HepG2 (cell line): ENCODE measurements at regions not wholly inside any gene's neighbourhood (a gene's known extent, or its start where the extent isn't known, plus 50 kb on each side); places are given as distances from the start of the nearest gene placed in this dataset.

Source experiments
- ATAC-seq: fragments of 200-7000 bp; cut with Tn5 transposase; 3 replicates; pipeline ENCODE4 v1.9.1; 2020; ENCODE audit warnings: mild to moderate bottlenecking, moderate library complexity
- BruUV-seq: library from RNA; stranded (reverse); fragments of 400-500 nt; replicated peaks from 2 replicates; lab custom pipeline; 2021; lab: Mats Ljungman, UMichigan
- CTCF ChIA-PET: fragments of 300-600 bp; formaldehyde crosslinking; extraction: SDS; loops from one replicate; lab custom pipeline; 2021; ENCODE audit warnings: low total read pairs, inconsistent platforms, low intra/inter-chr PET ratio; lab: Yijun Ruan, JAX
- POLR2A ChIA-PET: fragments of 350-600 bp; sonication (Branson Sonifier 250); formaldehyde crosslinking; loops from one replicate; lab custom pipeline; 2020; ENCODE audit warnings: antibody characterized with exemption, inconsistent platforms; lab: Yijun Ruan, JAX
- DNase-seq: peaks from one replicate; pipeline ENCODE4 v3.0.0-alpha.2; 2015; ENCODE audit warnings: low spot score
- FAIRE-seq: peaks from 3 replicates; lab custom pipeline; 2011; peaks lifted over from hg19 to GRCh38; lab: Jason Lieb, UNC
- H2AFZ ChIP-seq: one replicate; pipeline ENCODE4 v1.6.1; 2011; ENCODE audit warnings: low read length, inconsistent platforms
- H3K27ac ChIP-seq: fragments of 300-600 bp; 3 replicates; pipeline ENCODE4 v1.8.0; 2011; ENCODE audit warnings: mixed run types, mild to moderate bottlenecking, mixed read lengths, low read length, inconsistent platforms; ENCODE audit not compliant: insufficient read depth; ENCODE audit errors: extremely low read length
- H3K27me3 ChIP-seq, 2 experiments: fragments of 200-600 bp in 1 of 2; 2 replicates in 1 of 2; 3 replicates in 1 of 2; pipeline versions ENCODE4 v1.6.0 to v1.8.0; 2011; ENCODE audit warnings: low read length in 2 of 2, mild to moderate bottlenecking in 2 of 2, moderate library complexity in 2 of 2, inconsistent platforms in 1 of 2; ENCODE audit not compliant: insufficient read depth in 2 of 2, control insufficient read depth in 1 of 2
- H3K36me3 ChIP-seq, 2 experiments: fragments of 200-600 bp in 1 of 2; replicated peaks in 1 of 2; 2 replicates in 1 of 2; 3 replicates in 1 of 2; pipeline versions ENCODE4 v1.5.1 to v1.8.0; 2011; ENCODE audit warnings: low read length in 2 of 2, inconsistent platforms in 1 of 2; ENCODE audit not compliant: insufficient read depth in 2 of 2, control insufficient read depth in 1 of 2
- H3K4me1 ChIP-seq: 2 replicates; pipeline ENCODE4 v1.5.1; 2012; ENCODE audit warnings: low read length, inconsistent platforms; ENCODE audit not compliant: insufficient read depth
- H3K4me2 ChIP-seq: 2 replicates; pipeline ENCODE4 v1.6.0; 2011; ENCODE audit warnings: low read depth, low read length, inconsistent platforms
- H3K4me3 ChIP-seq, 3 experiments: fragments of 200-600 bp in 1 of 3; sonication (generic), shearing (Covaris generic) in 1 of 3; replicated peaks in 1 of 3; 2 replicates each; pipeline ENCODE4 v1.5.1; 2011 to 2016; ENCODE audit warnings: low read length in 3 of 3, inconsistent platforms in 2 of 3, low read depth in 2 of 3, mild to moderate bottlenecking in 2 of 3, control low read depth in 1 of 3, mixed read lengths in 1 of 3; ENCODE audit not compliant: insufficient read depth in 1 of 3
- H3K79me2 ChIP-seq: one replicate; pipeline ENCODE4 v1.6.1; 2011; ENCODE audit warnings: low read length, inconsistent platforms; ENCODE audit not compliant: insufficient read depth
- H3K9ac ChIP-seq: 2 replicates; pipeline ENCODE4 v1.6.0; 2011; ENCODE audit warnings: mild to moderate bottlenecking, low read depth, low read length, inconsistent platforms; ENCODE audit not compliant: insufficient read depth
- H3K9me3 ChIP-seq: 2 replicates; pipeline ENCODE4 v1.5.1; 2012; ENCODE audit warnings: mild to moderate bottlenecking, low read length
- H4K20me1 ChIP-seq: 2 replicates; pipeline ENCODE4 v1.6.0; 2011; ENCODE audit warnings: inconsistent platforms, mild to moderate bottlenecking, low read length, moderate library complexity; ENCODE audit not compliant: insufficient read depth
- CBX2 ChIP-seq, 2 experiments: fragments of 200-600 bp in 1 of 2; sonication (generic); formaldehyde crosslinking in 1 of 2; IDR thresholded peaks; 2 replicates each; pipeline versions ENCODE4 v1.7.0 to v1.8.1; 2018 to 2022; ENCODE audit warnings: low read depth in 2 of 2, low read length in 1 of 2, mild to moderate bottlenecking in 1 of 2, missing genetic modification reagents in 1 of 2
- EP300 ChIP-seq, 3 experiments: sonication (generic) in 1 of 3; formaldehyde crosslinking in 1 of 3; IDR thresholded peaks; 2 replicates each; pipeline versions ENCODE4 v1.5.1 to v1.6.1; 2011 to 2020; ENCODE audit warnings: low read depth in 2 of 3, low read length in 2 of 3, borderline replicate concordance in 1 of 3, improper control_type of control experiment in 1 of 3, mild to moderate bottlenecking in 1 of 3, missing genetic modification reagents in 1 of 3, moderate library complexity in 1 of 3
- FOSL1 ChIP-seq: sonication (generic); formaldehyde crosslinking; IDR thresholded peaks from 2 replicates; pipeline ENCODE4 v1.9.0; 2021; ENCODE audit warnings: missing genetic modification reagents, borderline replicate concordance
- FOXA1 ChIP-seq, 2 experiments: fragments of 450-650 bp in 1 of 2; sonication (generic) in 1 of 2; formaldehyde crosslinking in 1 of 2; IDR thresholded peaks; 2 replicates each; pipeline versions ENCODE4 v1.4.0 to v1.6.1; 2016 to 2020; ENCODE audit warnings: missing genetic modification reagents in 1 of 2
- HCFC1 ChIP-seq: fragments of 150-350 bp; IDR thresholded peaks from 2 replicates; pipeline ENCODE4 v1.6.1; 2014; ENCODE audit warnings: low read depth, low read length
- RBM39 ChIP-seq: fragments of 200-400 bp; formaldehyde crosslinking; IDR thresholded peaks from one replicate; pipeline ENCODE4 v1.6.1; 2018; ENCODE audit warnings: antibody characterized with exemption, mild to moderate bottlenecking, low read depth, low read length; ENCODE audit not compliant: poor library complexity, severe bottlenecking
- SKI ChIP-seq: fragments of 450-650 bp; IDR thresholded peaks from one replicate; pipeline ENCODE4 v1.6.1; 2018; ENCODE audit warnings: mild to moderate bottlenecking; ENCODE audit not compliant: partially characterized antibody
- SNAPC5 ChIP-seq: sonication (generic); formaldehyde crosslinking; IDR thresholded peaks from 2 replicates; pipeline ENCODE4 v1.8.1; 2023; ENCODE audit warnings: mild to moderate bottlenecking, missing genetic modification reagents, borderline replicate concordance
- ZNF276 ChIP-seq: sonication (generic); formaldehyde crosslinking; IDR thresholded peaks from 2 replicates; pipeline ENCODE4 v1.4.0; 2020; ENCODE audit warnings: mild to moderate bottlenecking, low read depth, missing genetic modification reagents
- WGBS: methylation state at CpG from one replicate; pipeline ENCODE4 v1.1.6; 2017; ENCODE audit warnings: low lambda C conversion rate; 5-methylcytosine and 5-hydroxymethylcytosine counted together
- in situ Hi-C: cut with HindIII; loops from 2 replicates; pipeline ENCODE4 v1.10.0; 2017; ENCODE audit warnings: low pct_unique_long_range_greater_than_20kb; ENCODE audit not compliant: extremely low pct_ligation_motif_present
- intact Hi-C: fragments of 100-400 bp; cut with micrococcal nuclease; formaldehyde crosslinking; loops from one replicate; pipeline ENCODE4 v1.10.0; 2022; ENCODE audit not compliant: unreplicated experiment

GRCh38 chr20:61046721-61047351 lies 205.2 kb upstream of the CDH4 start:
- Histone ChIP-seq H3K27me3 (peaks cover 0 to under 1% of the 10 kb centered on the region in 2 experiments; a peak in 1 of 5 replicates), H3K4me1 (no peaks in the 10 kb centered on the region), H3K9ac (no peak overlapping the region), H3K79me2 (no peaks in the 10 kb centered on the region), H3K9me3 (peaks cover 32% of the 10 kb centered on the region), H3K27ac (no peak overlapping the region), H4K20me1 (no peaks in the 10 kb centered on the region), H2AFZ (no peak overlapping the region), H3K36me3 (no peaks in the 10 kb centered on the region), H3K4me3 (no peak overlapping the region), H3K4me2 (no peak overlapping the region)
- no peak for TF ChIP-seq ZNF276
- TF ChIP-seq CBX2 (IDR thresholded peaks at IDR 0.05; ENCODE audit: low read depth, low read length) = no peak
- TF ChIP-seq CBX2 (CRISPR knock-in tag; IDR thresholded peaks at IDR 0.05; ENCODE audit: low read depth) = no peak
- TF ChIP-seq FOXA1 (IDR thresholded peaks at IDR 0.05) = no peak
- no peak for TF ChIP-seq FOXA1 (CRISPR knock-in tag; IDR thresholded peaks at IDR 0.05)
- TF ChIP-seq EP300 (IDR thresholded peaks at IDR 0.05; ENCODE audit: low read depth in 2 of 2, low read length in 2 of 2) = no peak
- TF ChIP-seq EP300 (CRISPR knock-in tag; IDR thresholded peaks at IDR 0.05; ENCODE audit: borderline replicate concordance) = no peak
- TF ChIP-seq SNAPC5 (CRISPR knock-in tag) = no peak
- no peak for TF ChIP-seq FOSL1 (CRISPR knock-in tag)
- TF ChIP-seq HCFC1 = no peak
- no peak for TF ChIP-seq SKI
- TF ChIP-seq RBM39 = no peak
- DNase-seq (no peak), FAIRE-seq (no peak), ATAC-seq (no peak)
- CTCF ChIA-PET = no interaction called here
- 14% methylated on average over 9 of the region's 9 CpGs for WGBS
- BruUV-seq = no TSS peak
- POLR2A ChIA-PET = no interaction called here
- intact Hi-C loops (no loop called here), in situ Hi-C loops (no loop called here)
